SK-N-MC (cell line): ENCODE measurements at regions not wholly inside any gene's neighbourhood (a gene's known extent, or its start where the extent isn't known, plus 50 kb on each side); places are given as distances from the start of the nearest gene placed in this dataset.

ENCODE experiments used
- EZH2 ChIP-seq: fragments of 200-600 bp; sonication (generic); IDR thresholded peaks from one replicate; pipeline ENCODE4 v1.6.1; 2017; ENCODE audit warnings: antibody characterized with exemption
- FOXP2 ChIP-seq: optimal IDR thresholded peaks from 2 replicates; pipeline ENCODE3; 2011; ENCODE audit warnings: mild to moderate bottlenecking, moderate library complexity; ENCODE audit not compliant: insufficient read depth; ENCODE audit errors: extremely low read length, control extremely low read depth
- POLR2AphosphoS5 ChIP-seq: IDR thresholded peaks from 2 replicates; pipeline ENCODE4 v1.6.1; 2012; ENCODE audit warnings: mild to moderate bottlenecking, low read depth, low read length, borderline replicate concordance

DNA sequence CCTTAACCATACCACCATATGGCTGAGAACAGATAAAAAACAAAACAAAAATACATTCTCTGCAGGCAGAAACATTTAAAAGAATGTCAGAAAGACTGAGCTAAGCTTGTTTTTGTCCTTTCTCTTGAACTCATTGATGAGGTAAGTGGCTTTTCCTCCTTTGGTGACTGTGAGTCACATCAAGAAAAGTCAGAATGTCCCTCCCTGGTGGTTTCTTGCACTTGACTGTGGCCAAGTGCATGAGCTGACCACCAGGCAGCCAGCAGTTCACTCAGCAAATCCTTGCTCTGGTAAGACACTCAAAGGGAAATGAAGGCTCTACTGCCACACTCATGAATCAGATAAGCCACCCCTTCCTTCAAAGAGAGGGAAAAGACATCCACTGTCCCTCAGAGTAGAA lies 970.9 kb downstream of the TAF11L14 start:
- TF ChIP-seq EZH2 (no peak), POLR2AphosphoS5 (no peak), FOXP2 (no peak)
